ENCODE measurements at regions not wholly inside any gene's neighbourhood (a gene's known extent, or its start where the extent isn't known, plus 50 kb on each side); places are given as distances from the start of the nearest gene placed in this dataset.

DNA sequence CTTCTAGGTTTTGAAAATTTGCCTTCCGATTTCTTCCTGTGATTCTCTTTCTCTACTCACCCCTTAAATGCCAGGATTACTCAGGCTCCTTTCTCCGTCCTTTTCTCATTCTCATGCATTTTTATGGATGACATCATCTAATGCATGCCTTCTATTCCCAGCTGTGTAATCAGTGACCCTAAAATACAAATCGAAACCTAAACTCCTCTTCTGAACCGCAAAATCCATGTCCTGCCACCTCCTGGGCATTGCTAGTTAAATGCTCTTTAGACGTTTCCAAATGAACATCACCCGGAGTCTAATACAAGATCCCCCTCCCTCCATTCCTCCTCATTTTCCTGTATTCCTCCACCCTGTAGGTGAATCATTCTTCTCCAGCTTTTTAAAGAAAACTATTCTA, 1703.1 kb upstream of the FLRT2 start:
- TF ChIP-seq, protein P1, sequence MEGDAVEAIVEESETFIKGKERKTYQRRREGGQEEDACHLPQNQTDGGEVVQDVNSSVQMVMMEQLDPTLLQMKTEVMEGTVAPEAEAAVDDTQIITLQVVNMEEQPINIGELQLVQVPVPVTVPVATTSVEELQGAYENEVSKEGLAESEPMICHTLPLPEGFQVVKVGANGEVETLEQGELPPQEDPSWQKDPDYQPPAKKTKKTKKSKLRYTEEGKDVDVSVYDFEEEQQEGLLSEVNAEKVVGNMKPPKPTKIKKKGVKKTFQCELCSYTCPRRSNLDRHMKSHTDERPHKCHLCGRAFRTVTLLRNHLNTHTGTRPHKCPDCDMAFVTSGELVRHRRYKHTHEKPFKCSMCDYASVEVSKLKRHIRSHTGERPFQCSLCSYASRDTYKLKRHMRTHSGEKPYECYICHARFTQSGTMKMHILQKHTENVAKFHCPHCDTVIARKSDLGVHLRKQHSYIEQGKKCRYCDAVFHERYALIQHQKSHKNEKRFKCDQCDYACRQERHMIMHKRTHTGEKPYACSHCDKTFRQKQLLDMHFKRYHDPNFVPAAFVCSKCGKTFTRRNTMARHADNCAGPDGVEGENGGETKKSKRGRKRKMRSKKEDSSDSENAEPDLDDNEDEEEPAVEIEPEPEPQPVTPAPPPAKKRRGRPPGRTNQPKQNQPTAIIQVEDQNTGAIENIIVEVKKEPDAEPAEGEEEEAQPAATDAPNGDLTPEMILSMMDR (IDR thresholded peaks at IDR 0.05), result no peak
- TF ChIP-seq POLR2A (IDR thresholded peaks at IDR 0.05), result no peak
